NCI-H2227 treated with DMSO at 0.1 percent for 48 hours (cell line): ENCODE measurements at regions not wholly inside any gene's neighbourhood (a gene's known extent, or its start where the extent isn't known, plus 50 kb on each side); places are given as distances from the start of the nearest gene placed in this dataset.

Experiments used
- DNase-seq: peaks from one replicate; lab custom pipeline; 2025; lab: John Stamatoyannopoulos, UW

- no peak for DNase-seq
These were observed 339.8 kb downstream of the PCDH7 start for GRCh38 chr4:31059753-31060522.

GRCh38 chr4:31065086-31065485 is 344.9 kb downstream of the PCDH7 start:
- DNase-seq = no peak

GRCh38 chr4:31068257-31069075 is 348.3 kb downstream of the PCDH7 start:
- DNase-seq = no peak

- no peak for DNase-seq
These were observed 349.0 kb downstream of the PCDH7 start for GRCh38 chr4:31069151-31069550.

GRCh38 chr4:31071508-31072486 is 351.6 kb downstream of the PCDH7 start:
- DNase-seq = no peak

- DNase-seq = no peak
These were observed 355.8 kb downstream of the PCDH7 start for GRCh38 chr4:31075969-31076368.

- no peak for DNase-seq
These were observed 358.5 kb downstream of the PCDH7 start for GRCh38 chr4:31078661-31079060.

DNA sequence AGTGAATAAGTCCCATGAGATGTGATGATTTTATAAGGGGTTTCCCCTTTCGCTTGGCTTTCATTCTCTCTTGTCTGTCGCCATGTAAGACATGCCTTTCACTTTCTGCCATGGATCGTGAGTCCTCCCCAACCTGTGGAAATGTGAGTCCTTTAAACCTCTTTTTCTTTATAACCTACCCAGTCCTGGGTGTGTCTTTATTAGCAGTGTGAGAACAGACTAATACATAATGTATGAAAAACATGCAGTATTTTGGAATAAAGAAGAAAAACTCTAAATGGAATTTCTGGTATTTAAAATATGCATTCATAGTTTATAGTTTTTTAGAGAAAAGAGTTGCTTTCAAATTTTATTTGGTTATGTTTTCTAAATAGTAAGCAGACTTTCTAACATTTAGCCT is 360.7 kb downstream of the PCDH7 start:
- DNase-seq = no peak

DNA sequence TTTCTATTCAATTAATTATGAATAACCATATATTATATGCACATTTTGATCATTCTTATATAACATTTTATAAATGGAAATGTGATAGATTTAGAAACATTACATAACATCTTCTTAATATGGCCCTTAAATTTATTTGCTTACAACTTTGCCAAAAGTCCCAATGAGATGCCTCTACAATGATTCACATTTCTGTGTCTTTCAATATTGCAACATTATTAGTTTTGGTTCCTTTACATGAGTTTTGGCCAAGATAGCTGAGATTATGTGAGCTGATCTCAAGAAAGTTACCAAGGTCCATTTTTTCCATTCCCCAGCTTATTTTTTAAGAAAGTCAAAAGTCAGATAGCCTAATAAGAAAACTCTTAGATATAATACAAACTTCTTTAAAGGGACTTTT is 361.2 kb downstream of the PCDH7 start:
- no peak for DNase-seq

GRCh38 chr4:31083456-31083855 is 363.3 kb downstream of the PCDH7 start:
- DNase-seq = no peak

DNA sequence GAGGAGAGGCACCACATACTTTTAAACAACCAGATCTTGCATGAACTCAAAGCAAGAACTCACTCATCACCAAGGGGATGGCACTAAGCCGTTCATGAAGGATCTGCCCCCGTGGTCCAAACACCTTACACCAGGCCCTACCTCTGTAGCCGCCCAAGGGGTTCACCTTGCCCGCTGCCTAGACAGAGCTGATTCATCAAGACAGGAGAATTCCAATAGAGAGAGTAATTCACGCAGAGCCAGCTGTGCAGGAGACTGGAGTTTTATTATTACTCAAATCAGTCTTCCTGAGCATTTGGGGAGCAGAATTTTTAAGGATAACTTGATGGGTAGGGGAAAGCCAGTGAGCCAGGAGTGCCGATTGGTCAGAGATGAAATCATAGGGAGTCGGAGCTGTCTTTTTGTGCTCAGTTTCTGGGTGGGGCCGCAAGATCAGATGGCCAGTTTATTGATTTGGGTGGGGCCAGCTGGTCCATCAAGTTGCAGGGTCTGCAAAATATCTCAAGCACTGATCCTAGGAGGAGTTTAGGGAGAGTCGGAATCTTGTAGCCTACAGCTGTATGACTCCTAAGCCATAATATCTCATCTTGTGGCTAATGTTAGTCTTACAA is 364.7 kb downstream of the PCDH7 start:
- no peak for DNase-seq

GRCh38 chr4:31085689-31086088 is 365.5 kb downstream of the PCDH7 start:
- DNase-seq = no peak

- DNase-seq = no peak
These were observed 366.7 kb downstream of the PCDH7 start for GRCh38 chr4:31086756-31087330.

DNA sequence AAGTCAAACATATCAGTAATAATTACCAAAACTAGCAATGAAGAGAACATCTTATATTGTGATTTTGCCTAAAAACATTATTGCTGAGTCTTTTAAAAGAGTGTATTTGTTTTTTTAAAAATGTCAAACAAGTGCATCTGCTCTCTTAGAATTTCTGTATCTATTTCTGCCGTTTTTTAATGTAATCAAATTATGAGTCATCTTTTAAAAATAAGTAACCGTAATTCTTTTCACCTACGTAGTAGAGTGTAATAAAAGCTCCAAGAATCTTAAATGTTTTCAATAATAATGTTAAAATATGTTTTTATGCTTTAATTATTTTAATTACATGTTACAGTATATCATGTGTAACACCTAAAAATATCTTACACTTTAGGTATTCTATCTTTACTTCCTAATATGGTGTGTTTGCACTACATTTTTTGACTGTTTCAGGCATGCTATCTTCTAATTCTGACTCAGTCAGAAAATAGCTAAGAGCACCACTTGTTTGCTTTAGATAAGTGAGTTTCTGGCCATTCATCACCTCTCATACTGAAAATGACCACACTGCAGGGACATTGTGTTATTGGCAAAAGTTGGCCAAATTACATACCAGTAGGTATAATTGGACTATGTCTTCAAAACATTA is 368.5 kb downstream of the PCDH7 start:
- no peak for DNase-seq

DNA sequence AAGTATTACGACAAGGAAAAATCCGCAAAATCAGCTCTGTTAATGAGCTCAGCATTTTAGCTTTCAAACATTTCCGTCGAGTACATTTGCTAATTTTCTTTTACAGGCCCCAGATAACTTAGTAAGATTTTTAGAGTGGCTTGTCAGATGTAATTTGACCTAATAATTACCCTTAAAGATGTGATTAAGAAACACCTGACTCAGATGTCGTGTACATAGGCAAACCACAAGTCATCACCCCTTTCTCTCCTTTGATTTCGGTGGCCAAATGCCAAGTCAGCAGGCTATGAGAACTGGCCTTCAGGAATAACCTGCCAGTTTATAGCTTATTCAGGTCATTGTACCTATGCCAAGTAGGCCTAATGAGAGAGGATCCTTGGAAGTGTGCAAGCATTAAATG is 369.6 kb downstream of the PCDH7 start:
- no peak for DNase-seq

GRCh38 chr4:31094474-31094873 is 374.3 kb downstream of the PCDH7 start:
- no peak for DNase-seq

GRCh38 chr4:31097999-31098398 is 377.8 kb downstream of the PCDH7 start:
- no peak for DNase-seq

DNA sequence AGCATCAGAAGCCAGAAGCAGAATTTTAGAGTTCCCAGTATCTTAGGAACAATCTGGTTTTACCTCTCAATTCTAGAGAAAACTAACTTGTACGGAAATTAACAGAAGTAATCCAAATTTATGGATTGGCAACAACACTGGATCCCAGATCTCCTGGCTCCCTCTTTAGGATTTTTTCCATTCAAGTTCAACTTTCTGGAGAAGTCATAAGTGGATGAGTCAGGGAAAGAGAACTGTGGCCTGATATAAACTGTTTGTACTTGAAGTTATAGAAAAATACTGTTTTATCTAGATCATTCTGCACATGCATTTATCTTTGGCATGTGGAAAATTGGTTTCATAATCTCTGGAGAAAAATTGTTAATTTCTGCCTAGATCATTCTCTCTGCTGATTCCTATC is 380.4 kb downstream of the PCDH7 start:
- DNase-seq = no peak

GRCh38 chr4:31104043-31104442 is 383.9 kb downstream of the PCDH7 start:
- no peak for DNase-seq

DNA sequence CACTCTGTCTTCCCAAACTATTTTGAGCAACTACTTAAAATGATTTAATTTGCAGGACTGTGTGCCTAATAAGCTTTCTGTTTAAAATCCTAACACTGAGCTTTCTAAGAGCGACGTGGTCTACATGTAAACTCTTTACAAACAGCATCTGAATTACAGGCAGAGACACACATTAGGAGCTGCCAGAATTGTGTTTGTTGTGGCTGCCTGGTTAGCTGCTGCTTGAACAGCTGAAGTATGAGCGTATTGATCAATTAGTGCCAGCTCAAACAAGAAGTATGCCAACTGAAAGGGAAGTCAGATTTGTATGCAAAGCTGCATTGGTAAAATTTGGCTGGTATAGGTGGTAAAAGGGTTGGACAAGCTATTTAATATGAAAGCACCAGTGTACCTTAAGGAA is 384.4 kb downstream of the PCDH7 start:
- DNase-seq = no peak

DNA sequence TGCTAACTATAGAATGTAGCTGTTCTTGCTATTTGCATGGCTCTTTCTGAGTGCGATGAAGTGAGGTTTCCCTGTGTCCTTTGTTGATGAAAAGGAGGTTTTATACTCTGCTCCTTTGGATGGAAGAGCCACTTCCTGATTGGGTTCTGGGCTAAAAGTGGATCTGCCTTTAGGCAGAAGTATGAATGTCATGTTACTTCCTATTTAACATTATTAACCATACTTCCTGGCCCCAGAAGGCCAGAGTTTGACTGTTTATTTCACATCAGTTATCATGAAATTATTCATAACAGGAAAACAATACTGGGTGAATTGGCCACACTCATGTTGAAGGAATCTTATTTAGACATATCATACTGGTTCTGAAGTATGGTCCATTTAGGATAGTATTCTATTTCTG is 386.2 kb downstream of the PCDH7 start:
- no peak for DNase-seq
